Mucosa of rectum (tissue), 2 donors: ENCODE measurements at regions not wholly inside any gene's neighbourhood (a gene's known extent, or its start where the extent isn't known, plus 50 kb on each side); places are given as distances from the start of the nearest gene placed in this dataset.
A peak's percentile ranks its signal among the peaks of the same experiment; 100 is the strongest.
"Not testable (repeated sequence)": the region's sequence is repeated elsewhere in the genome, so short reads cannot be mapped to it uniquely, and the experiment has no call there.

Experiments used
- H3K27ac ChIP-seq, 2 donors: one replicate each; pipeline ENCODE4 v1.7.0; 2013; ENCODE audit warnings: inconsistent platforms in 2 of 2, low read depth in 2 of 2, low read length in 2 of 2
- H3K27me3 ChIP-seq, 2 donors: one replicate each; pipeline ENCODE4 v1.7.0; 2013; ENCODE audit warnings: low read length in 2 of 2; ENCODE audit not compliant: control insufficient read depth in 2 of 2, insufficient read depth in 2 of 2
- H3K36me3 ChIP-seq, 2 donors: one replicate each; pipeline ENCODE4 v1.7.0; 2013; ENCODE audit warnings: low read length in 2 of 2; ENCODE audit not compliant: control insufficient read depth in 2 of 2, insufficient read depth in 2 of 2
- H3K4me1 ChIP-seq, 2 donors: one replicate each; pipeline ENCODE4 v1.7.0; 2013; ENCODE audit warnings: low read length in 2 of 2, mild to moderate bottlenecking in 1 of 2; ENCODE audit not compliant: control insufficient read depth in 2 of 2, insufficient read depth in 2 of 2
- H3K4me3 ChIP-seq, 2 donors: one replicate each; pipeline ENCODE4 v1.7.0; 2013; ENCODE audit warnings: low read length in 2 of 2
- H3K9ac ChIP-seq, 2 donors: one replicate each; pipeline ENCODE4 v1.7.0; 2013; ENCODE audit warnings: low read length in 2 of 2, low read depth in 1 of 2, mild to moderate bottlenecking in 1 of 2
- H3K9me3 ChIP-seq, 2 donors: one replicate each; pipeline ENCODE4 v1.7.0; 2013; ENCODE audit warnings: low read length in 2 of 2; ENCODE audit not compliant: control insufficient read depth in 2 of 2
- donor health status: healthy.
- donor health status: Normal muscosa, but diverticular disease.

- no peaks in the 10 kb centered on the region for H3K9me3 ChIP-seq
- H3K36me3 ChIP-seq, result no peaks in the 10 kb centered on the region
- H3K27me3 ChIP-seq, result no peaks in the 10 kb centered on the region
- no peak overlapping the region for H3K9ac ChIP-seq
- H3K4me1 ChIP-seq, result no peaks in the 10 kb centered on the region
- H3K4me3 ChIP-seq, result no peak overlapping the region
- H3K27ac ChIP-seq, result no peak overlapping the region
These were observed 287.0 kb upstream of the TMC3 start for GRCh38 chr15:81660976-81661375.

GRCh38 chr15:81653259-81653658, 279.2 kb upstream of the TMC3 start:
- no peaks in the 10 kb centered on the region for H3K4me1 ChIP-seq
- H3K27me3 ChIP-seq, result no peaks in the 10 kb centered on the region
- no peak overlapping the region for H3K27ac ChIP-seq
- no peak overlapping the region for H3K4me3 ChIP-seq
- H3K9ac ChIP-seq, result no peak overlapping the region
- no peaks in the 10 kb centered on the region for H3K36me3 ChIP-seq
- H3K9me3 ChIP-seq, result no peaks in the 10 kb centered on the region

- no peak overlapping the region for H3K9ac ChIP-seq
- H3K27me3 ChIP-seq, result no peaks in the 10 kb centered on the region
- no peaks in the 10 kb centered on the region for H3K36me3 ChIP-seq
- no peak overlapping the region for H3K4me3 ChIP-seq
- H3K9me3 ChIP-seq, result no peaks in the 10 kb centered on the region
- H3K27ac ChIP-seq, result no peak overlapping the region
- no peaks in the 10 kb centered on the region for H3K4me1 ChIP-seq
These were observed 271.5 kb upstream of the TMC3 start for GRCh38 chr15:81645470-81645869.

- no peak overlapping the region for H3K27ac ChIP-seq
- H3K9ac ChIP-seq, result no peak overlapping the region
- H3K9me3 ChIP-seq, result no peaks in the 10 kb centered on the region
- H3K4me3 ChIP-seq, result no peak overlapping the region
- no peaks in the 10 kb centered on the region for H3K4me1 ChIP-seq
- H3K27me3 ChIP-seq, result no peaks in the 10 kb centered on the region
- H3K36me3 ChIP-seq, result no peaks in the 10 kb centered on the region
These were observed 269.8 kb upstream of the TMC3 start for GRCh38 chr15:81643771-81644170.

- no peak overlapping the region for H3K4me3 ChIP-seq
These were observed 268.5 kb upstream of the TMC3 start for GRCh38 chr15:81642451-81642990.

GRCh38 chr15:81636064-81636463, 262.1 kb upstream of the TMC3 start:
- H3K9me3 ChIP-seq, H3K9ac ChIP-seq, H3K36me3 ChIP-seq, H3K27ac ChIP-seq, H3K27me3 ChIP-seq, H3K4me1 ChIP-seq, H3K4me3 ChIP-seq: not testable (repeated sequence)

More at GRCh38 chr15:81642451-81642990, 268.5 kb upstream of the TMC3 start:
- H3K36me3 ChIP-seq, result no peaks in the 10 kb centered on the region
- no peaks in the 10 kb centered on the region for H3K4me1 ChIP-seq
- no peaks in the 10 kb centered on the region for H3K27me3 ChIP-seq
- H3K27ac ChIP-seq, result peak overlapping the region; percentile 16 to 40
- H3K9me3 ChIP-seq, result no peaks in the 10 kb centered on the region
- no peak overlapping the region for H3K9ac ChIP-seq

- no peaks in the 10 kb centered on the region for H3K27me3 ChIP-seq
- H3K4me3 ChIP-seq, result no peak overlapping the region
- H3K27ac ChIP-seq, result no peak overlapping the region
- H3K4me1 ChIP-seq, result no peaks in the 10 kb centered on the region
- H3K9me3 ChIP-seq, result no peaks in the 10 kb centered on the region
- no peak overlapping the region for H3K9ac ChIP-seq
- H3K36me3 ChIP-seq, result no peaks in the 10 kb centered on the region
These were observed 259.9 kb upstream of the TMC3 start for GRCh38 chr15:81633889-81634288.

- H3K9me3 ChIP-seq, result no peaks in the 10 kb centered on the region
- H3K27ac ChIP-seq, result no peak overlapping the region
- H3K9ac ChIP-seq, result no peak overlapping the region
- H3K4me1 ChIP-seq, result no peaks in the 10 kb centered on the region
- H3K27me3 ChIP-seq, result no peaks in the 10 kb centered on the region
- no peaks in the 10 kb centered on the region for H3K36me3 ChIP-seq
- H3K4me3 ChIP-seq, result no peak overlapping the region
These were observed 251.9 kb upstream of the TMC3 start for GRCh38 chr15:81625896-81626295.

GRCh38 chr15:81619002-81619401, 245.0 kb upstream of the TMC3 start:
- H3K36me3 ChIP-seq, result no peaks in the 10 kb centered on the region
- H3K27ac ChIP-seq, result no peak overlapping the region
- no peaks in the 10 kb centered on the region for H3K27me3 ChIP-seq
- no peaks in the 10 kb centered on the region for H3K9me3 ChIP-seq
- no peaks in the 10 kb centered on the region for H3K4me1 ChIP-seq
- H3K4me3 ChIP-seq, result no peak overlapping the region
- no peak overlapping the region for H3K9ac ChIP-seq

- Histone ChIP-seq H3K4me1 (no peaks in the 10 kb centered on the region), H3K36me3 (no peaks in the 10 kb centered on the region), H3K9me3 (no peaks in the 10 kb centered on the region), H3K27ac (no peak overlapping the region), H3K27me3 (no peaks in the 10 kb centered on the region), H3K4me3 (no peak overlapping the region), H3K9ac (no peak overlapping the region)
These were observed 238.6 kb upstream of the TMC3 start for GRCh38 chr15:81612631-81613030.

- Histone ChIP-seq H3K27ac (no peak overlapping the region), H3K27me3 (no peaks in the 10 kb centered on the region), H3K9ac (no peak overlapping the region), H3K9me3 (no peaks in the 10 kb centered on the region), H3K4me3 (no peak overlapping the region), H3K36me3 (no peaks in the 10 kb centered on the region), H3K4me1 (no peaks in the 10 kb centered on the region)
These were observed 237.7 kb upstream of the TMC3 start for GRCh38 chr15:81611679-81612078.
